Breast epithelium (tissue), 3 donors: ENCODE measurements at regions not wholly inside any gene's neighbourhood (a gene's known extent, or its start where the extent isn't known, plus 50 kb on each side); places are given as distances from the start of the nearest gene placed in this dataset.

Experiments used
- CTCF ChIP-seq, 3 donors: fragments of 450-650 bp; IDR thresholded peaks; one replicate each; pipeline ENCODE4 v1.5.1; 2016 to 2017; ENCODE audit warnings: antibody characterized with exemption in 3 of 3, mild to moderate bottlenecking in 3 of 3, moderate library complexity in 3 of 3
- POLR2AphosphoS5 ChIP-seq, 3 donors: sonication (generic); formaldehyde crosslinking; IDR thresholded peaks; one replicate each; pipeline ENCODE4 v1.6.1; 2017; ENCODE audit warnings: antibody characterized with exemption in 3 of 3

- TF ChIP-seq CTCF (IDR thresholded peaks at IDR 0.05) (no peak), POLR2AphosphoS5 (IDR thresholded peaks at IDR 0.05) (no peak)
Observed at GRCh38 chr3:78459796-78460195, 1308.0 kb downstream of the ROBO1 start.
